COLO668 (cell line): ENCODE measurements at regions not wholly inside any gene's neighbourhood (a gene's known extent, or its start where the extent isn't known, plus 50 kb on each side); places are given as distances from the start of the nearest gene placed in this dataset.

Experiments used
- DNase-seq: peaks from one replicate; lab custom pipeline; 2025; ENCODE audit not compliant: unreplicated experiment; lab: John Stamatoyannopoulos, UW

GRCh38 chr1:182129398-182129797 is 67.9 kb upstream of the ZNF648 start:
- DNase-seq, result no peak

- DNase-seq, result no peak
Measured at GRCh38 chr1:182128502-182128901, 67.0 kb upstream of the ZNF648 start.

- DNase-seq, result no peak
Measured at GRCh38 chr1:182127656-182128055, 66.1 kb upstream of the ZNF648 start.

- DNase-seq, result no peak
Measured at GRCh38 chr1:182126272-182126800, 64.8 kb upstream of the ZNF648 start.

- no peak for DNase-seq
Measured at GRCh38 chr1:182122913-182123260, 61.4 kb upstream of the ZNF648 start.

GRCh38 chr1:182122256-182122912 is 60.9 kb upstream of the ZNF648 start:
- DNase-seq, result no peak

GRCh38 chr1:182121787-182122186 is 60.3 kb upstream of the ZNF648 start:
- no peak for DNase-seq

GRCh38 chr1:182120411-182121258 is 59.1 kb upstream of the ZNF648 start:
- DNase-seq, result peak; percentile 51

- DNase-seq, result no peak
Measured at GRCh38 chr1:182119631-182120030, 58.1 kb upstream of the ZNF648 start.

GRCh38 chr1:182118851-182119250 is 57.3 kb upstream of the ZNF648 start:
- DNase-seq, result no peak

- no peak for DNase-seq
Measured at GRCh38 chr1:182114627-182115023, 53.1 kb upstream of the ZNF648 start.

- DNase-seq, result no peak
Measured at GRCh38 chr1:182113879-182114626, 52.5 kb upstream of the ZNF648 start.

- peak; percentile 66 for DNase-seq
Measured at GRCh38 chr1:182111496-182111895, 50.0 kb upstream of the ZNF648 start.
